ENCODE measurements at regions not wholly inside any gene's neighbourhood (a gene's known extent, or its start where the extent isn't known, plus 50 kb on each side); places are given as distances from the start of the nearest gene placed in this dataset.

DNA sequence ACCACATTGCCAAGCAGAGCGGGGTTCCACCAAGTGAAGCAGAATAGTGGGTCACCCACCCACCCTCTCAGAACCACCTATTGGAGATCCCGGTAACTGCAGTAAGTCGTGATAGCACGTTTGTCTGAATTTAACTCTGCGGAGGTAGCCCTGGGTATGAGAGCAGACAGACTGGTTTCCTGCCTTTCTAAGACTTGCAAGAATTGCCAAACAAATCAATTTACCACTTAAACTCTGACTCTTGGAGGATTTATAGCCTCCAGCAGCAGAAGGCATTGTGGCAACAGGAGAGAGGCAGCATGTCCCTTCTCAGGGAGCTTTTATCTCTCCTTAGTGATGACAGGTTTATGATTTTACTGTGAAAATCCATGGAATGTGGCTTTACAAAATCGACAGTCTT, 287.9 kb upstream of the FMN2 start:
- DNase-seq = no peak

DNA sequence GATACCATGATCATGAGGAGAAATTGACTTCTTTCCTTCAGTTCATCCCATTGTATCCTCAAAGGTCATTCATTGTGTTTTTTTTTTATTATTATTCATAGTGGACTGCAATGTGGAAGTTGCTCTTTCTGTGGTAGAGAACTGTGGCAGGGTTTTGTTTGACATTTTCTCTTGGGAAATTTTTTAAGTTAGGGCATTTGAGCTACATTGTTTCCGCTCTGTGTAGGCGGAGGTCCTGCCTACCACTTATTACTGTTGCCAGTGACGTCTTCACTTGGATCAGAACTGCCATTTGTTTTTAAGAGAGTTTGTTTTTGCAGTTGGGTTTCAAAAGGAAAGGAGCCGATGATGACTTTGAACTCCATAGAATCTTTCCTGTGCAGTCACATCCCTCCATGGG, 287.4 kb upstream of the FMN2 start:
- no peak for DNase-seq

DNA sequence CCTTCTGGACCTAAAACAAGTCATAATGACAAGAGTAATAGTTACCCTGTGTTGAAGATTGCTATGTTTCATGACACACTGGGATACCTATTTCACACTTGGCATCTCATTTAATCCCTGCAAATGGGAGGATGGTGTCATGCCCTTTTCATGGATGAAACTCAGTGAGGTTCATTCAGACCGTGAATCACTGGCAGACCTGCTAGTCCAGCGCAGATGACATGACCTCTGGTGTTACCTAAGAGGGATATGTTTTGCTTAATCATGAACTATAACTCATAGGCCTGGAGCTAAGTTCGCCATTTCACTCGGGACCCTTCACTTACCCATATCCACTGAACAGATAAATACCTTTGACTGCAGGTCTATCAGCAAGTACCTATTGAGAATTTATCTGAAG, 286.6 kb upstream of the FMN2 start:
- no peak for DNase-seq

DNA sequence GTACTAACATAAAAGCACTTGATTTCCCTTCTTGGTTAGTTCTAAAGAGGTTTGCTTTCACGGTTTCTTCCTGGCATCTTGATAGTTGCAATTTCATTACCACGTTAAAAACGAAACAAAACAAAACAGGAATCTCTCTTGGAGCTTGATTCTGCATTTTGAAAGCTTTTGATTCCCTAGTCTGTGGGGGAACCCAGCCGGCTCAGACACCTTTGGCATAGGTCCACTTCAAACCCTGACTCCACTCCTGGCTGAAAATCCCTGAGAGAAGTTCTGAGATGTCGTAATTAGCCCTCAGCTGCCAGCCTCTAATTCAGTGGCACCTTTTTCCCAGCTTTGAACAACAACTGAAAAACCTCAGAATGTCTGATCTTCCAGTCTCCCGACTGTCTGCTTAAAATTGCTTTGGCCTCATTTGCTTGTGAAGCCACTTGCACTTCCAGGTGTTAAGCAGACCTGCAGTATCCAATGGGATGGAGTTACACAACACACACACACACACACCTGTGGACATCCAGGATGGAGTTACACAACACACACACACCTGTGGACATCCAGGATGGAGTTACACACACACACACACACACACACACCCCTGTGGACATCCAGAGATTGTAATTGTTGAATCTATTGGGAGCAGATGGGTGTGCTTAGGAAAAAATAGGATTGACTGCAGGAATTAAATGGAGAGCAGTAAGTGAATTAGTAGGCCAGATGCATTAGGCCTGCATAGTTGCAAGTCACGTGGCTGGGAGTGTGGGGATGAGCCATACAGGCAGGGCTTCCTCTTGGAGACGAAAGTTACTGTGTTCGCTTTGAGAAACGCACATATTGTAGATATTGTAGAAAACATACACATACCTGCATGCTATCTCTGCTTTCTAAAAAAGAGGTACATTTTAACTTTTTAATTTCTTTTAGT, 285.6 kb upstream of the FMN2 start:
- DNase-seq = no peak

DNA sequence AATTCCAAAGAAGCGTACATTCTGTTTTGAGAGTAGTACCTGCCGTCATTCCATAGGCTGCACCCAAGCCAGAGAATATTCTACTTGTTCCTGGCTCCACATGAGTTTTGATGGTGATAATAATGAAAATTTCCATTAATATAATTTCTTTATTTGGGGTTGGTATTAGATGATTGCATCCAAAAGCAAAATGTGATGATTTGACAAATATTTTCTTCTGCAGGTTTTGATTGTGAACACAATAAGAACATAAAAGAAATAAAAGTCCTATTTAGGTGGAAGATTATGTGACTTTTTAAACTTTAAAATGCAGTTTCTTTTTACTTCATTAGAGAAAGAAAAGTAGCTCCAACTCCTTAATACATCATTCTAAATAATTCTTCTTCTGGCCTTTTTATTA, 284.8 kb upstream of the FMN2 start:
- DNase-seq = no peak

DNA sequence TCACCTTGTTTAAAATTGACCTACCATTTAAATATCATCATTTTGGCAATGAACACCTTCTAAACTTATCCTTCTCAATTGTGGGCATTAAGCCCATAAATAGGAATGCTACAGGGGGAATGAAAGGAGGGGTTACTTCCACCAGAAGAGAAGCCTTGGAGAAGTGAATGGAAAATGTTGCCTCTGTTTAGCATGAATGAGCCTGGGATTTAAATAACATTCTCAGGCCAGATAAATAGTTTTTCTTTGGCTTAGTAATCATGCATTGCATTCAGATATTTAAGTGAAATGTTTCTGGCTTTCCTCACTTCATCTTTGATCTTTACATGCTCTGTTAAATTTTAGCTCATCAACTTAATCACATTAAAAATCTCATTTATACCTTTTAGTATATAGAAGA, 284.3 kb upstream of the FMN2 start:
- DNase-seq = no peak

DNA sequence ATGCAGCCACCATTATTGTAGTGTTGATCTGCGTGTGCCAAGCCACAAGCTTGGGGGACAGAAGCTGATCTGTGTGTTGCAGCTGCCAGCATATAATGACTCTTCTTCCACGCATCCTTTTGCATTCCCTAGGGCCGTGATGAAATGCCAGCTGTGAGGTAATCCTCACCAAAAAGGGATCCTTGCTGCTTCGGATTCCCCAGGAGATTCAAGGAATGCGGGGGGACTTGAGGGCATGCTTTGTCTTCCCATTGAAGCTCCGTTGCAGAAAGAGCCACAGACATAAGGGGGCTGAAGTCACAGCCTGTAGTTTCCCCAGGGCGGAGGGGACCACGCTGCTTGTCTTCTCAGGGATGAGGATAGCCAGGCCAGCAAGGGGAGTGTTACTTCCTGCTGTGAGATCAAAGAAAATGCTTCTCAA, 281.6 kb upstream of the FMN2 start:
- DNase-seq = no peak

DNA sequence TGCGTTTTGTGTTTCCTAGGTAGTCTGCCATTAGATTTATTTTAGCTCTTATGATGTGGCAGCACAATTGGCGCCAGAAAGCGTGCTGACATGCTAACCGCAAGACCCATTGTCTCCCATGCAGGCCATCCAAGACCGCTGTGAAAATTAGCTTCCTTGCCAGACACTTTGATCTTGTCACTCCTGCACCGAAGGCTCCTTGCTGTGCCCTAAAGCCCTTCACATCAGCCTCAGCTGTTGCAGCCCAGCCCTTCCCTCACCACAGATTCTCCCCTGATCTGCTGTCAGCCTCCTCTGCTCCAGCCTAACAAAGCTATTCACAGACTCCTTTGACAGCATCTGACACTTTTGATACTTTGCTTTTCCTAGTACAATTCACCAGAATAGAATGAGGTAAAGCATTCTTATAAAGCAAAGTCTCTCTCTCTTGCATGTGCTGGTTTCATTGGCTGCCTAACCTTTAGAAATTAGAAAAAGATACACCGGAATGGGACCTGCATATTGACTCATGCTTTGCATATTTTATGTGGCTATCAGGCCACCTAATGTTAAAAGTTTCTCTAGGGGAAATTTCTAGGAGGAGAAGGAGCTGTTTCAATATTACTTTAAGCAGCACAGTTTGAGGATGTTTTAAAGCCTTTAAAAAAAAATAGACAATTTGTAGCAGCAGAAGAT, 280.3 kb upstream of the FMN2 start:
- DNase-seq = peak; percentile 6

DNA sequence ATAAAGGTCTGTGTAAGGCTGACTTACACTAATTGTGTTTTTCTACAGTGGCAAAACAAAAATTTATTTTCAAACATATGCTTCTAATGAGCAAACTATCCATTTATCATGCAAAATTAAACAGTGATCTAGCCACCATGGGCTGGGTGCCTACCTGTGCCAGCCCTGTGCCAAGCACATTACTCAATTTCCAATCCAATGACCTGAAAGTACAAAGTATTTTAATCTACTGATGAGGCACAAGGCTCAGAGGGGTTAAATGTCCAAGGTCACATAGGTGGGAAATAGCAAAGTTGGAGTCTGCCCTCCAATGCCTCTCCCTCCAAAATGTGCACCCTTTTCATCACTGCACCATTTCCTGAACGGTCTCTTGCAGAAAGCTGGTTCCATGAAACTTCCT, 279.1 kb upstream of the FMN2 start:
- no peak for DNase-seq

DNA sequence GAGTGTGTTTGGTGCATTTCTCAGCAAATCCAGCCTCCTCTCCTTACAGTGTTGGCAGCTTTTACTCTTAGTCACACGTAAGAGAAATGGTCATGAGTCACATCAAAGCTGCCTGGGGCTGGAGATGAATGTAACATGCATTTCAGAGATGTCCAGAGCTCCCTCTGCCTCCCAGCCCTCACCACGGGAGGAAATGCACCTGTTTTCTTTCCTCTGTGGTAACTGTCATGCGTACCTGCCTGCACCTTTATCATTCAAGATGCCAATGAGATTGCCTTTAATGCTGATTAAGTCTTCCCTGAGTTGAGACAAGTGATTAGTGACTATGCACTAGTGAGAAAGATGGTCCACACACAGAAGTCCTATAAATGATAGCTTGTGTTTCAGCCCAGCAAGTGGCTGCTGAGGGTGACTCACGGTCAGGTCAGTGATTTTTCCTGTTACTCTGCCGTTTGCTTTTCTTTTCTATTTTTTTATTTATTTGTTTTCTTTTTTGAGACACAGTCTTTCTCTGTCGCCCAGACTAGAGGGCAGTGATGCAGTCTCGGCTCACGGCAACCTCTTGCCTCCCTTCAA, 277.3 kb upstream of the FMN2 start:
- DNase-seq = peak; percentile 9

DNA sequence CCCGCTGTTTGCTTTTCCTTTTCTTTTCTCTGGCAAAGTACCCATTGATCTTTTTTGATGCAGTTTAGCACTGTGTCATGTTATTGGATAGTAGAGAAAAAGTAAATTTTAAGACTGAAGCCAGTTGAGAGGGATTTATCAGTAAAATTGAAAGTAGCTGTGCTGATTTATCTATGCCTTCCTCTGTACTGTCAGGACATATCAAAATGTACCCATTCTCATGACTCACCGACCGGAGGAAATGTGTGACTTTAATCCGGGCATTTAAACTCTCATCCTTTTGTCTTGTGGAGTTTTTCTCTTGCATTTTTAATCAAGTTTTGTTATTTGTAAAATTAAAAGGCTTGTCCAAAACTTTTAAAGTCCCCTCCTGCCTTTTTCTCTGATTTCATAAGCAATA, 276.6 kb upstream of the FMN2 start:
- no peak for DNase-seq

DNA sequence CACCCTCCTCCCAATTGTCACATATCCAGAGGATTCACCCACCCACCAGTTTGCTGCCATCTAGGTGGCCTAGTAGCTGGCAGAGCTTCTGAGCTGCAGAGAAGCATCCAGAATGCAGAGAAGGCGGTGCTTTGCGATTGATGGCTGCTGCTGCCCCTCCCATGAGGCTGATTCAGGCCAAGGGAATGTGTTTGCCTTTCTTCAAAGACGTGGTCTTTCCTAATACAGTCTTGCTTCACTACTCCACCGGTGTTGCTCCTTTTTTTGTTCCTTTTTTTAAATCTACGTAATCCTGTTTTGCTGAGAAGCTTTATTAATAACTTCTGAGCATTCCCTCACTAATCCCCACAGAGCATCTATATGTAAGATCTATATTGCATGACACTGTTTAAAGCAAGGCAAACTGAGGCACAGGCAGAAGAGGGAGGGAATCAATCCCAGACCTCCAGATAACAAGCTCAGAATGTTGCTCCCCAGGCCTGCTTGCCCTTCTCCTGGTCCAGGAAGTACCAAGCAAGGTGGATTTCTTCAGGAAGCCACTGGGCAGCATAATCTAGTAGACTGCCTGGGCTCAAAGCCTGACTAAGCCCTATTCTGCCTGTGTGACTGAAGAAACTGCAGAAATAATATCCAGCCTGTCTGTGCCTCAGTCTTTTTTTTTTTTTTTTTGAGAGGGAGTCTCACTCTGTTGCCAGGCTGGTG, 275.5 kb upstream of the FMN2 start:
- DNase-seq = no peak

DNA sequence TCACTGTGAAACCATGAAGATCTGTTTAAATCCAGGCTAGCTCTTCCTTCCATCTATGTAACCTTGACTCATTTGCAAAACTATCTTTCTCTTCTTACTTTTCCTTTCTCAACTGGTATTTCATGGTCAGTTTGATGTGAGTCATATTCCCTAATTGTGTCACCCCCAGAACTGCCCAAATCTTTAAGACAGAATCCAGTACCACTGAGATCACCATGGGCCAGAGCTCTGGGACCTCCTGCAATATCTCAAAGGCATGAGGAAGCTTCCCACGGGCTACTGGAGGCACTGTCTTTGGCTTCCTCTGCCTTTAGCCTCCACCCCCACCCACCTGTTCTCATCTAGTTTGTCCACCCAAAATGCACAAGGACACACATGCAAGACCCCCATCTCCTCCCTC, 274.4 kb upstream of the FMN2 start:
- DNase-seq = no peak

DNA sequence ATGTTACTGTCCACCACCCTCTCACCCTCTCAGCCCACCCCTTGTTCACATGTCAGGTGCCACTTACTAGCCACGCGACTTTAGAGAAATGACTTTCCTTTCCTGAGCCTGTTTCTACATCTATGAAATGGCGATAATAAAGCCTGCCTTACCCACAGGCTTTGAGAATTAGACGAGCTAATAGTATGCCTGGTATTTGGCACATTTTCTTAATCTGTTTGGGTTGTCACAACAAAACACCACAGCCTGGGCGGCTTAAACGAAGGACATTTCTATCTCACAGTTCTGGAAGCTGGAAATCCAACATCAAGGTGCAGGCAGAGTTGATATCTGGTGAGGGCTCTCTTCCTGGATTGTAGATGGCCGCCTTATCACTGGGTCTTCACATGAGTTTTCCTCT, 273.9 kb upstream of the FMN2 start:
- DNase-seq = no peak

DNA sequence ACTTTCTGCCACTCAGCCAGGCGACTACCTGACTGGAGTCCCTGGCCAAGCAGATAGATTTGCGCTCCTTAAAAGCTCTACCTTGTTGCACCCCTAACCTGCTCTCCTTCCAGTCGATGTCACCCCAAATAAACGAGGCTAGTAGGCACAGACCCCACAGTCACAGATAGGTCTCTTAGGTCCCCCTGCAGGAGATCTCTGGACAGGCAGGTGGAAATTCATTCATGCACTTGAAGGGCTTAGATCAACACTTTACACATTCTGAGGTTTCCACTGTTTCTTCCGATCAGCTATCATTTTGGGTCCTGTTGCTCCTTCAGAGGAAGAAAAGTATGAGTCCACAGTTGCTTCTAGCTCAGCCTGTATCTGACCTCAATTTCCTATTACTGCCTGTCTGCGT, 272.6 kb upstream of the FMN2 start:
- DNase-seq = no peak

DNA sequence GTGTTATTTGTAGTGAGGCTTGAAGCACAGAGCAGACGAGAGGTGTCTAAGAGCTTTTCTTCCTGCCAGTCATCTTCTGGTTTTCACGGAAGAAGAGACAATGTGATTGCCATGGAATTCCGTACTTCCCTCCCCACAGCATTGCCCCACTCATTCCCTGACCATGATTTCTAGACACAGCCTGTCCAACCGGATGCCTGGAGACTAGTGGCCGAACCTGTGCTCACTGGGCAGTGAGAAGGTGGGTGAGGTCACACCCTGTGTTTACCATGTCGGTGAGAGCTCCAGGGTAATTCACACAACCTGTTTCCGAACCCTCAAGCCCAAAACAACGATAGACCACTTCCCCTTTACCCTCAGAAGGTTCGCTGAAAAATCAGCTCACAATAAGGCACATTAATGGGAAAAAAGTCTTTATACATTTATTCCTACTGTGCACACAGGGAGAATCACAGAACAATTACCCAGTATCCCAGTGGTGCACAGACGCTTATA, 271.9 kb upstream of the FMN2 start:
- no peak for DNase-seq

DNA sequence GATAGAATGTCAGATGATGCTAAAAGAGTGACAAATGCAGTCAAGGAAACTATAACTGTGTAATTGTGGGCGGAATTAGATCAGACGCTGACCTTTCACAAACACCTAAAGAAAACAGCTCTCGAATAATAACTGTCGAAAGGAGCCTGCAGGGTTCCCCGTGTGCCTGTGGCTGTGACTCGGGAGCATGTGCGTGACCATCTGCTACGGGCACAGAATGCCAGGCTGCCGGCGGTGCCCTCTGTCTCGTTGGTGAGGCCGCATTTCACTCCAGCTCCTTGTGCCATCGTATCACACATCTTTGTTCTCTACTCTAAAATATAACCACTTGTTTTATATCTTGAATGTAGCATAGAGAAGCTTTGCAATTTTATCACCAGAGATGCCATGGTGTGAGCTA, 267.8 kb upstream of the FMN2 start:
- no peak for DNase-seq

DNA sequence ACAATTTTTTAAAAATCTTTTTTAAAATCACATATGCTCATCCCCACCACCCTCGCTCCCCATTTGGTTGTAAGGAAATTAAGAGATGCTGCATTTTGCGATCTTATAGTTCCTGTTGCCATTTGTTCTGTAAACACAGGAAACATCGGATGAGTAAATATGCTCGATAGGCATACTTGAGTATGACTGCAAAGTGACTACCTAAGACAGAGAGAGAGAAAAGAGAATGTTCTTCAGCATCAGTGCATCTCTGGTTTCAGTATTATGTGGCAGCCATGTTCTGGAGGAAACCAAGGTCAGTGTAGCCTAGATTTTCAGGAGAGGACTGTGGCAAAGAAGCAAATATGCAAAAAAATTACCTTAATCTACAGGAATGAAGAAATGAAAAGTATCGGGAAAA, 265.5 kb upstream of the FMN2 start:
- no peak for DNase-seq

DNA sequence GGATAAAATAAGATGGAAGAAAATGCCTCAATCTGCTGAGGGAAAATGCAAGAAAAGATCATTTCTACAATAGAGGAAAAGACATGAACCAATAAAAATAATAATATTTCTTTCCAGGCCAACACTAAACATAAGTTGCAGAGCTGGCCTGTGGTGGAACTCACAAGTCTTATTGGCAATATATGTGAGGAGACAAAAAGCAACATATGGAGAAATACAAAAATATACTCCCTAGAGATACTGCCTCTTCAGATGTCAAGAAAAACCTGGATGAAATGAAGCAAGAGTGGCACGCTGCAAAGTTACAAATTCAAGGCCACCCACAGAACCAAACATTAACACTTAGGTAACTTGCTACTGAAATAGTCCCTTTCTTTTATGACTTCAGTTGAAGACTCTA, 264.9 kb upstream of the FMN2 start:
- DNase-seq = no peak

DNA sequence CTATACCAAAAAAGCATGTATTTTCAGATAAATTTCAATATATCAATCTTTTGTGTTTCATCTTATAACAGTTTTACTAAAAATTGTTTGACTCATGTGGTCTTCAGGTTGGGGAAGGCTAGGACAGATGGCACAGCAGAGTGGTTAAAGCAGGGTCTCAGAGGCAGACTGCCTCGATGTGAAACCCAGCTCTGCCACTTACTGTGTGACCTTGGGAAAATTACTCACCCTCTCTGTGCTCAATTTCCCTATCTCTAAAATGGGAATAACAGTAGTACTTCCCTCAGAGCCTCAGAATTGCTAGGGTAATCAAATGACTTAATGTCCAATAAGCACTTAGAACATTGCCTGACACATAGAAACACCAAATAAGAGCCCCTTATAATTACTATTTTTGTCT, 262.1 kb upstream of the FMN2 start:
- no peak for DNase-seq

DNA sequence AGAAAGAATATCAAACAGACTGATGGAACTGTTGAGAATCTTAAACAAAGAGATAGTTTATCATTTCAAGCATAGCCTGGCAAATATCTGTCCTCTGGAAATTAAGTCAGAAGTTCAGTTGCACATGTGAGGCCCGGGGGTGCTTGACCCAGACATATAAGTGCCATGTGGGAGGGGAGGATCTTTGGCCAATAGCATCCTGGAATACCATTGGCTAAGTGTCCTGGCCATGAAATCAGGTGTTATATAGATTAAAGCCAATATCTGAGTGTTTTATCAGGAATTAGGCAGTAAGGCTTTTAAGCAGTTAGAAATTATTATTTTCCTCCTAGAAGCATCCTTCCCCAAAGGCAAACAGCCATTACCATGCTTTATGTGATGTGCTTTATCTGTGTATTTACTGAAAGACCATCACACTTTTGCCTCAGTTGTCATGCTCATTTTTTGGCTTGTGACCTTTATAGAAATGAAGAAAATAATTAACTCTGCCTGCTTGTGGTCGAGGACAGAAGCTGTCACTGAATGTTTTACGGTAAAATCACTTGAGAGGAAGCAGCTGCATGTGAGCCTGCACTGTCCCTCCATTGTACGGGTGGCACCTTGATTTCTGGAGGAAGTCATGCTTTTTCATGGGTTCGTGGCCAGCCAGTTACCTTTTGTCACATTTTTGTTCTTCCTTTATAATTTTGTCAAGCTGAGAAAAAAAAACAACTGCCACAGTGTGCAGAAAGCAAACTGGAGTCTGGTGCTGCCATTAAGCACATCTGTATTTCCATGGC, 259.9 kb upstream of the FMN2 start:
- no peak for DNase-seq

DNA sequence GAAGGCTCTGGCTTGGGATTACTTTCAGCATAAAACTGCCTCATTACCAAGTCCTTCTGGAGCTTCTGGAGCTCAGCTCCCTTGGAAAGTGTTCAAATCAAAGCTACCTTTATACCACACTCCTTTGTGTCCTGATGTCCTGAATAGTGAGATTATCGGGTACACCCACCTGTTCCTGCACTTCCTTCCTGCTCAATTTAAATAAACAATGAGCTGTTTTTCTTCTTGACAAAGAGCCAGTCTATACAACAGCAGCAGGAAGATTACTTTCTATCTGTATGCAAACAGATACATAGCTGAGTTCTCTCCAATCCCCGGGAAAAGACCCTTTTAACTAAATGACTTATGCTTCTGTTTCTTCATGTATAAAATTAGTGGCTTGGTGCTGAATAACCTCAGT, 258.0 kb upstream of the FMN2 start:
- DNase-seq = peak; percentile 12

Data from NCI-H69 (cell line).